ES-I3 (cell line): ENCODE measurements at regions not wholly inside any gene's neighbourhood (a gene's known extent, or its start where the extent isn't known, plus 50 kb on each side); places are given as distances from the start of the nearest gene placed in this dataset.
"Not testable (repeated sequence)": the region's sequence is repeated elsewhere in the genome, so short reads cannot be mapped to it uniquely, and the experiment has no call there.

Experiments
- H3K36me3 ChIP-seq: 2 replicates; pipeline ENCODE4 v1.6.1; 2013; ENCODE audit warnings: mild to moderate bottlenecking, low read length, control low read depth, moderate library complexity; ENCODE audit not compliant: insufficient read depth
- H3K4me1 ChIP-seq: 2 replicates; pipeline ENCODE4 v1.6.1; 2013; ENCODE audit warnings: mild to moderate bottlenecking, control low read depth, low read length; ENCODE audit not compliant: insufficient read depth
- H3K9ac ChIP-seq: 2 replicates; pipeline ENCODE4 v1.6.1; 2013; ENCODE audit warnings: low read depth, mild to moderate bottlenecking, low read length, moderate library complexity
- H3K9me3 ChIP-seq: 2 replicates; pipeline ENCODE4 v1.6.1; 2013; ENCODE audit warnings: mild to moderate bottlenecking, low read length, moderate library complexity; ENCODE audit not compliant: control insufficient read depth, insufficient read depth

- no peaks in the 10 kb centered on the region for H3K9me3 ChIP-seq
- no peak overlapping the region for H3K9ac ChIP-seq
- H3K36me3 ChIP-seq: no peaks in the 10 kb centered on the region
- peaks cover 6% of the 10 kb centered on the region; the same call in 1 of the 2 replicates for H3K4me1 ChIP-seq
These were observed 157.5 kb upstream of the ATF7IP start for GRCh38 chr12:14207905-14208551.

GRCh38 chr12:14211947-14212387 lies 153.5 kb upstream of the ATF7IP start:
- Histone ChIP-seq H3K9ac (no peak overlapping the region), H3K36me3 (no peaks in the 10 kb centered on the region), H3K4me1 (peaks cover 8% of the 10 kb centered on the region; the same call in 1 of the 2 replicates), H3K9me3 (no peaks in the 10 kb centered on the region)

GRCh38 chr12:14213542-14213941 lies 151.9 kb upstream of the ATF7IP start:
- no peaks in the 10 kb centered on the region for H3K9me3 ChIP-seq
- no peaks in the 10 kb centered on the region for H3K36me3 ChIP-seq
- peaks cover 8% of the 10 kb centered on the region; the same call in 1 of the 2 replicates for H3K4me1 ChIP-seq
- no peak overlapping the region for H3K9ac ChIP-seq

GRCh38 chr12:14214495-14214894 lies 151.0 kb upstream of the ATF7IP start:
- Histone ChIP-seq H3K9me3 (no peaks in the 10 kb centered on the region), H3K4me1 (peaks cover 8% of the 10 kb centered on the region; the same call in 1 of the 2 replicates), H3K36me3 (no peaks in the 10 kb centered on the region), H3K9ac (no peak overlapping the region)

- not testable (repeated sequence) for H3K4me1 ChIP-seq, H3K36me3 ChIP-seq, H3K9me3 ChIP-seq, H3K9ac ChIP-seq
These were observed 149.5 kb upstream of the ATF7IP start for GRCh38 chr12:14215949-14216348.

GRCh38 chr12:14216405-14217294 lies 148.8 kb upstream of the ATF7IP start:
- peaks cover 8% of the 10 kb centered on the region; the same call in 1 of the 2 replicates for H3K4me1 ChIP-seq
- no peak overlapping the region; the same call in 1 of the 2 replicates for H3K9ac ChIP-seq
- no peaks in the 10 kb centered on the region for H3K9me3 ChIP-seq
- H3K36me3 ChIP-seq: no peaks in the 10 kb centered on the region

GRCh38 chr12:14219156-14219555 lies 146.3 kb upstream of the ATF7IP start:
- no peak overlapping the region for H3K9ac ChIP-seq
- no peaks in the 10 kb centered on the region for H3K4me1 ChIP-seq
- H3K36me3 ChIP-seq: no peaks in the 10 kb centered on the region
- no peaks in the 10 kb centered on the region for H3K9me3 ChIP-seq

GRCh38 chr12:14219670-14220069 lies 145.8 kb upstream of the ATF7IP start:
- not testable (repeated sequence) for H3K36me3 ChIP-seq, H3K9ac ChIP-seq, H3K9me3 ChIP-seq, H3K4me1 ChIP-seq

- Histone ChIP-seq H3K9me3 (no peaks in the 10 kb centered on the region; the same call in 1 of the 2 replicates), H3K4me1 (no peaks in the 10 kb centered on the region), H3K36me3 (no peaks in the 10 kb centered on the region), H3K9ac (no peak overlapping the region)
These were observed 140.4 kb upstream of the ATF7IP start for GRCh38 chr12:14225064-14225463.

- H3K9me3 ChIP-seq, H3K4me1 ChIP-seq, H3K36me3 ChIP-seq, H3K9ac ChIP-seq: not testable (repeated sequence)
These were observed 130.3 kb upstream of the ATF7IP start for GRCh38 chr12:14235176-14235575.

GRCh38 chr12:14236641-14237040 lies 128.8 kb upstream of the ATF7IP start:
- H3K4me1 ChIP-seq, H3K9ac ChIP-seq, H3K36me3 ChIP-seq, H3K9me3 ChIP-seq: not testable (repeated sequence)

GRCh38 chr12:14238221-14238792 lies 127.2 kb upstream of the ATF7IP start:
- no peak overlapping the region for H3K9ac ChIP-seq
- H3K36me3 ChIP-seq: no peaks in the 10 kb centered on the region
- peaks cover 6% of the 10 kb centered on the region; the same call in 1 of the 2 replicates for H3K4me1 ChIP-seq
- H3K9me3 ChIP-seq: peaks cover 7% of the 10 kb centered on the region

GRCh38 chr12:14239350-14239934 lies 126.0 kb upstream of the ATF7IP start:
- H3K36me3 ChIP-seq: no peaks in the 10 kb centered on the region
- H3K4me1 ChIP-seq: peaks cover 6% of the 10 kb centered on the region; the same call in 1 of the 2 replicates
- peaks cover 9% of the 10 kb centered on the region for H3K9me3 ChIP-seq
- peak overlapping the region; percentile 51 for H3K9ac ChIP-seq
